ENCODE measurements at regions not wholly inside any gene's neighbourhood (a gene's known extent, or its start where the extent isn't known, plus 50 kb on each side); places are given as distances from the start of the nearest gene placed in this dataset.
A peak's percentile ranks its signal among the peaks of the same experiment; 100 is the strongest.

DNA sequence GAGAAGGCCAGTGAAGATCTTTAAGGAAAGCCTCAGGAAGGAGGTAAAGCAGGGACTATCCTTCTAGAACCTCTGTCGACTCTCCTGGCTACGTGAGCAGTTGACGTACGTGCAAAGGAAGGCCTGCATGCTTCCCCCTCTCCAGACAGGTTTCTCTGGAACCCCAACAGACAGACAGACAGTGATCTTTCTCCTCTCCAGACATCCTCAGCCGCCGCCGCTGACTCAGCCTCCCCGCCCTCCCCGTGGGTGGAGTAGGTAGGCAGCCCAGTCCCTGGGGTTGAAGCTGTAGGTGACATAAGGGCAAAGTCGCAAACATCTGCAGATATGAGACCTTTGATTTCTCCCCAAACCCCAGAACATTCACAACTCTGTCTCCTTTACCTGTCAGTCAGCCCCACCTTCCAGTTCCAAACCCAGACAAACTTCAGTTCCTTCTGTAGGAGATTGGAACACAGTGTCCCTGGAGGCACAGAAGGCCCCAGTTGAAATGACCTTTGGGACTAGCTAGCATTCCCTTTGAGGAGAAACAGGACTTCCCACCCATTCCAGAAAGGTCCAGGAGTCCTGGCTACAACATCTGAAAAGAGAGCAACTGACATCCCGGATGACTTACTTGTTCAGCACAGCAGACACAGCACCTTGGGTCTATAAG, 146.0 kb upstream of the JUN start:
- no peak for DNase-seq (ENCODE audit: low read depth in 4 of 6, low spot score in 6 of 6)
- Histone ChIP-seq H3K36me3 (ENCODE audit: control insufficient read depth, insufficient read depth, low read length) (no peaks in the 10 kb centered on the region), H3K4me3 (ENCODE audit: low read depth, low read length) (no peak overlapping the region), H3K27ac (ENCODE audit: low read depth, low read length) (no peak overlapping the region), H3K9me3 (ENCODE audit: control insufficient read depth, insufficient read depth, low read length) (no peaks in the 10 kb centered on the region), H3K27me3 (ENCODE audit: control insufficient read depth, insufficient read depth, low read length) (no peaks in the 10 kb centered on the region), H3K4me1 (ENCODE audit: control insufficient read depth, insufficient read depth, low read length) (peaks cover 4% of the 10 kb centered on the region)
- 97% methylated on average over 5 of the region's 11 CpGs for WGBS (ENCODE audit: insufficient coverage)

- Histone ChIP-seq H3K36me3 (ENCODE audit: control insufficient read depth, insufficient read depth, low read length) (no peaks in the 10 kb centered on the region), H3K27ac (ENCODE audit: low read depth, low read length) (no peak overlapping the region), H3K4me3 (ENCODE audit: low read depth, low read length) (no peak overlapping the region), H3K27me3 (ENCODE audit: control insufficient read depth, insufficient read depth, low read length) (no peaks in the 10 kb centered on the region), H3K9me3 (ENCODE audit: control insufficient read depth, insufficient read depth, low read length) (no peaks in the 10 kb centered on the region), H3K4me1 (ENCODE audit: control insufficient read depth, insufficient read depth, low read length) (peaks cover 4% of the 10 kb centered on the region)
- no peak for DNase-seq (ENCODE audit: low read depth in 4 of 6, low spot score in 6 of 6)
- 100% methylated on average over 1 of the region's 2 CpGs for WGBS (ENCODE audit: insufficient coverage)
These were observed 147.2 kb upstream of the JUN start for GRCh38 chr1:58931024-58931423.

- no peaks in the 10 kb centered on the region for H3K36me3 ChIP-seq (ENCODE audit: control insufficient read depth, insufficient read depth, low read length)
- H3K27me3 ChIP-seq (ENCODE audit: control insufficient read depth, insufficient read depth, low read length), result no peaks in the 10 kb centered on the region
- H3K27ac ChIP-seq (ENCODE audit: low read depth, low read length), result no peak overlapping the region
- no peaks in the 10 kb centered on the region for H3K9me3 ChIP-seq (ENCODE audit: control insufficient read depth, insufficient read depth, low read length)
- peaks cover 4% of the 10 kb centered on the region for H3K4me1 ChIP-seq (ENCODE audit: control insufficient read depth, insufficient read depth, low read length)
- WGBS (ENCODE audit: insufficient coverage), result 96% methylated on average over 5 of the region's 6 CpGs
- DNase-seq (ENCODE audit: low read depth in 4 of 6, low spot score in 6 of 6), result no peak
- H3K4me3 ChIP-seq (ENCODE audit: low read depth, low read length), result no peak overlapping the region
These were observed 147.9 kb upstream of the JUN start for GRCh38 chr1:58931756-58932155.

- DNase-seq (ENCODE audit: low read depth in 4 of 6, low spot score in 6 of 6), result peak in 1 of 6 donors; percentile 17
- WGBS (ENCODE audit: insufficient coverage), result 89% methylated on average over 3 of the region's 4 CpGs
- Histone ChIP-seq H3K27ac (ENCODE audit: low read depth, low read length) (no peak overlapping the region), H3K4me1 (ENCODE audit: control insufficient read depth, insufficient read depth, low read length) (peaks cover 4% of the 10 kb centered on the region), H3K27me3 (ENCODE audit: control insufficient read depth, insufficient read depth, low read length) (no peaks in the 10 kb centered on the region), H3K9me3 (ENCODE audit: control insufficient read depth, insufficient read depth, low read length) (no peaks in the 10 kb centered on the region), H3K36me3 (ENCODE audit: control insufficient read depth, insufficient read depth, low read length) (no peaks in the 10 kb centered on the region), H3K4me3 (ENCODE audit: low read depth, low read length) (no peak overlapping the region)
These were observed 149.2 kb upstream of the JUN start for GRCh38 chr1:58932859-58933598.

- no peak for DNase-seq (ENCODE audit: low read depth in 4 of 6, low spot score in 6 of 6)
- no peak overlapping the region for H3K4me3 ChIP-seq (ENCODE audit: low read depth, low read length)
- no peaks in the 10 kb centered on the region for H3K36me3 ChIP-seq (ENCODE audit: control insufficient read depth, insufficient read depth, low read length)
- no peaks in the 10 kb centered on the region for H3K9me3 ChIP-seq (ENCODE audit: control insufficient read depth, insufficient read depth, low read length)
- WGBS (ENCODE audit: insufficient coverage), result 100% methylated on average over 1 of the region's 2 CpGs
- H3K4me1 ChIP-seq (ENCODE audit: control insufficient read depth, insufficient read depth, low read length), result peaks cover 4% of the 10 kb centered on the region
- no peak overlapping the region for H3K27ac ChIP-seq (ENCODE audit: low read depth, low read length)
- no peaks in the 10 kb centered on the region for H3K27me3 ChIP-seq (ENCODE audit: control insufficient read depth, insufficient read depth, low read length)
These were observed 149.7 kb upstream of the JUN start for GRCh38 chr1:58933599-58933926.

DNA sequence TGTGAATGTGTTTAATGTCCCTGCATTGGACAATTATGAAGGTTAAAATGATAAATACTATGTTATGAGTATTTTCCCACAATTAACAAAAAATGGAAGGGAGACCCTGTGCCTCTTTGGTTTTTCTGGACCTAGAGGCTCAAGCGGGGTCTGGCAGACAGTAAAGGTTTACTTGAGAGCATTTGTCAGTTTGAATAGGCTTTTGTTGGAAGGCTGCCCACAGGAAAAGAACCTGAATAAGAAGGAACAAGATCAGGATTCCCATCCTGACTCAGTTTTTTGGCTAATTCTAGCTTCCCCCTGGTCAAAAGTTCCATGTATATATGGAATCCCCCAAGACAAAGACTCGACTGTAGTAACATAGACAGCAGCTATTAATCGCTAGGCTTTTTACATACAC, 150.9 kb upstream of the JUN start:
- Histone ChIP-seq H3K9me3 (ENCODE audit: control insufficient read depth, insufficient read depth, low read length) (no peaks in the 10 kb centered on the region), H3K27ac (ENCODE audit: low read depth, low read length) (no peak overlapping the region), H3K4me3 (ENCODE audit: low read depth, low read length) (no peak overlapping the region), H3K27me3 (ENCODE audit: control insufficient read depth, insufficient read depth, low read length) (no peaks in the 10 kb centered on the region), H3K36me3 (ENCODE audit: control insufficient read depth, insufficient read depth, low read length) (no peaks in the 10 kb centered on the region), H3K4me1 (ENCODE audit: control insufficient read depth, insufficient read depth, low read length) (peaks cover 4% of the 10 kb centered on the region)
- DNase-seq (ENCODE audit: low read depth in 4 of 6, low spot score in 6 of 6), result peak in 5 of 6 donors; percentile 18 to 72 (median 50)
- no CpG with 5 or more reads among the region's 3 CpGs for WGBS (ENCODE audit: insufficient coverage)

GRCh38 chr1:58936973-58937372, 153.1 kb upstream of the JUN start:
- H3K36me3 ChIP-seq (ENCODE audit: control insufficient read depth, insufficient read depth, low read length), result no peaks in the 10 kb centered on the region
- H3K9me3 ChIP-seq (ENCODE audit: control insufficient read depth, insufficient read depth, low read length), result no peaks in the 10 kb centered on the region
- H3K27ac ChIP-seq (ENCODE audit: low read depth, low read length), result no peak overlapping the region
- no peak overlapping the region for H3K4me3 ChIP-seq (ENCODE audit: low read depth, low read length)
- DNase-seq (ENCODE audit: low read depth in 4 of 6, low spot score in 6 of 6), result no peak
- no peaks in the 10 kb centered on the region for H3K27me3 ChIP-seq (ENCODE audit: control insufficient read depth, insufficient read depth, low read length)
- 100% methylated on average over 1 of the region's 2 CpGs for WGBS (ENCODE audit: insufficient coverage)
- H3K4me1 ChIP-seq (ENCODE audit: control insufficient read depth, insufficient read depth, low read length), result peaks cover 4% of the 10 kb centered on the region

GRCh38 chr1:58939146-58939545, 155.3 kb upstream of the JUN start:
- Histone ChIP-seq H3K27ac (ENCODE audit: low read depth, low read length) (no peak overlapping the region), H3K4me3 (ENCODE audit: low read depth, low read length) (no peak overlapping the region), H3K9me3 (ENCODE audit: control insufficient read depth, insufficient read depth, low read length) (no peaks in the 10 kb centered on the region), H3K36me3 (ENCODE audit: control insufficient read depth, insufficient read depth, low read length) (no peaks in the 10 kb centered on the region), H3K27me3 (ENCODE audit: control insufficient read depth, insufficient read depth, low read length) (no peaks in the 10 kb centered on the region), H3K4me1 (ENCODE audit: control insufficient read depth, insufficient read depth, low read length) (no peaks in the 10 kb centered on the region)
- no CpG with 5 or more reads among the region's 2 CpGs for WGBS (ENCODE audit: insufficient coverage)
- no peak for DNase-seq (ENCODE audit: low read depth in 4 of 6, low spot score in 6 of 6)

DNA sequence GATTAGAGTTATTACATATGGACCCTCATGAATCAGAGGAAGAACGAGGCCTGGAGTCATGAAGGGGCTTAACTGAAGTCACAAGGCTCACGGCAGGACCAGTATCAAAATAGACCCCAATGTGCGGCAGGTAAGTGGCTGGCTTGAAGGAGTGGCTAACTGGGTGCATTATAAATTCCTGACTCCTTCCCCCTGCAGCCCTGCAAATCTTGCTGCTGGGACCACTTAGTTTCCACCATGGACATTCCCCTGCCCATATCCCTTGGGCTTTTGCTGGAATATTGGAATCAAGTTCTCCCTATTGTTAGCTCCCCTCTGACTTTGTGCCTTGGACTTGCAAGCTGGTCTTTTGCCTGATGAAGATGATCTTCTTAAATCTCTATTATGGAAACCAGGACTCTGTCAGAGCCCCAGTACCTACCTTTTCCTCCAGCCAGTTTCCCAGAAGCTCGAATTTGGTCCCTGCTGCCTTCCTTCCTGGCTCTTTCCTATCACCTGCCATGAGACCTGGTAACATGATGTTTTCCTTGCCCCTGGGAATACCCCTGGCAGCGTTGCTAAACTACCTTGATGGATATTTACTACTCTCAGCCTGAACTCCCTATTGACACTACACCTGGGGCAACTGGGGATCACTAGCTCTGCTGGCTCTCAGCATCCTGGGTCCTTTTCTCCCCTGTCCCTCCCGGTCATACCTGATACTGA, 156.0 kb upstream of the JUN start:
- no peaks in the 10 kb centered on the region for H3K4me1 ChIP-seq (ENCODE audit: control insufficient read depth, insufficient read depth, low read length)
- WGBS (ENCODE audit: insufficient coverage), result 74% methylated on average over 6 of the region's 6 CpGs

More for the DNA sequence above, 156.0 kb upstream of the JUN start:
- Histone ChIP-seq H3K4me3 (ENCODE audit: low read depth, low read length) (no peak overlapping the region), H3K27me3 (ENCODE audit: control insufficient read depth, insufficient read depth, low read length) (no peaks in the 10 kb centered on the region), H3K36me3 (ENCODE audit: control insufficient read depth, insufficient read depth, low read length) (no peaks in the 10 kb centered on the region), H3K27ac (ENCODE audit: low read depth, low read length) (no peak overlapping the region), H3K9me3 (ENCODE audit: control insufficient read depth, insufficient read depth, low read length) (no peaks in the 10 kb centered on the region)
- DNase-seq (ENCODE audit: low read depth in 4 of 6, low spot score in 6 of 6), result no peak
